NCI-H1694 treated with DMSO at 0.1 percent for 48 hours (cell line): ENCODE measurements at regions not wholly inside any gene's neighbourhood (a gene's known extent, or its start where the extent isn't known, plus 50 kb on each side); places are given as distances from the start of the nearest gene placed in this dataset.
"Not testable (repeated sequence)": the region's sequence is repeated elsewhere in the genome, so short reads cannot be mapped to it uniquely, and the experiment has no call there.

ENCODE experiments used
- DNase-seq: peaks from one replicate; lab custom pipeline; 2025; lab: John Stamatoyannopoulos, UW

GRCh38 chr2:215794829-215795546, 218.4 kb downstream of the MREG start:
- DNase-seq, result no peak

GRCh38 chr2:215793747-215794595, 219.4 kb downstream of the MREG start:
- no peak for DNase-seq

GRCh38 chr2:215791481-215791937, 221.8 kb downstream of the MREG start:
- no peak for DNase-seq

GRCh38 chr2:215790523-215791421, 222.6 kb downstream of the MREG start:
- no peak for DNase-seq

GRCh38 chr2:215787565-215788178, 225.7 kb downstream of the MREG start:
- DNase-seq, result no peak

- DNase-seq, result no peak
Observed at GRCh38 chr2:215787025-215787424, 226.3 kb downstream of the MREG start.

- no peak for DNase-seq
Observed at GRCh38 chr2:215784371-215784783, 229.0 kb downstream of the MREG start.

GRCh38 chr2:215783640-215784039, 229.7 kb downstream of the MREG start:
- not testable (repeated sequence) for DNase-seq

- no peak for DNase-seq
Observed at GRCh38 chr2:215782965-215783364, 230.4 kb downstream of the MREG start.

- DNase-seq, result no peak
Observed at GRCh38 chr2:215782295-215782694, 231.1 kb downstream of the MREG start.

GRCh38 chr2:215780907-215781685, 232.3 kb downstream of the MREG start:
- DNase-seq, result no peak

GRCh38 chr2:215780313-215780712, 233.0 kb downstream of the MREG start:
- no peak for DNase-seq

GRCh38 chr2:215779912-215780311, 233.4 kb downstream of the MREG start:
- DNase-seq, result no peak

GRCh38 chr2:215777465-215778044, 235.8 kb downstream of the MREG start:
- DNase-seq, result no peak

- no peak for DNase-seq
Observed at GRCh38 chr2:215775106-215775505, 238.2 kb downstream of the MREG start.

- DNase-seq, result no peak
Observed at GRCh38 chr2:215773728-215774127, 239.6 kb downstream of the MREG start.

- no peak for DNase-seq
Observed at GRCh38 chr2:215772634-215773563, 240.5 kb downstream of the MREG start.

- DNase-seq, result no peak
Observed at GRCh38 chr2:215772003-215772402, 241.3 kb downstream of the MREG start.

GRCh38 chr2:215771241-215771640, 242.1 kb downstream of the MREG start:
- DNase-seq, result no peak
